ENCODE measurements at regions not wholly inside any gene's neighbourhood (a gene's known extent, or its start where the extent isn't known, plus 50 kb on each side); places are given as distances from the start of the nearest gene placed in this dataset.

GRCh38 chr3:76551739-76552138, 488.2 kb upstream of the ROBO2 start:
- H4K20me1 ChIP-seq (ENCODE audit: insufficient read depth), result no peaks in the 10 kb centered on the region
- H3K9ac ChIP-seq, result no peak overlapping the region
- no peaks in the 10 kb centered on the region for H3K27me3 ChIP-seq (ENCODE audit: insufficient read depth, low read depth)
- H3K4me1 ChIP-seq (ENCODE audit: low read depth, poor library complexity, severe bottlenecking), result no peaks in the 10 kb centered on the region
- no peak overlapping the region for H3K4me3 ChIP-seq (IDR thresholded peaks at IDR 0.05; ENCODE audit: insufficient read depth, low read depth, low read length)
- H3K4me2 ChIP-seq, result no peak overlapping the region
- no peaks in the 10 kb centered on the region for H3K79me2 ChIP-seq (ENCODE audit: insufficient read depth, low read depth)
- no peak for TF ChIP-seq CTCF (conservative IDR thresholded peaks at IDR 0.05; ENCODE audit: low read depth, low read length)
- H3K36me3 ChIP-seq (ENCODE audit: insufficient read depth), result no peaks in the 10 kb centered on the region
- no peak overlapping the region for H2AFZ ChIP-seq (ENCODE audit: low read depth)
- H3K27ac ChIP-seq, result no peak overlapping the region

GRCh38 chr3:76552653-76553052, 487.2 kb upstream of the ROBO2 start:
- no peaks in the 10 kb centered on the region for H3K36me3 ChIP-seq (ENCODE audit: insufficient read depth)
- no peak overlapping the region for H3K4me2 ChIP-seq
- no peak overlapping the region for H2AFZ ChIP-seq (ENCODE audit: low read depth)
- H3K79me2 ChIP-seq (ENCODE audit: insufficient read depth, low read depth), result no peaks in the 10 kb centered on the region
- no peaks in the 10 kb centered on the region for H3K27me3 ChIP-seq (ENCODE audit: insufficient read depth, low read depth)
- no peaks in the 10 kb centered on the region for H4K20me1 ChIP-seq (ENCODE audit: insufficient read depth)
- H3K9ac ChIP-seq, result no peak overlapping the region
- no peak overlapping the region for H3K4me3 ChIP-seq (IDR thresholded peaks at IDR 0.05; ENCODE audit: insufficient read depth, low read depth, low read length)
- TF ChIP-seq CTCF (conservative IDR thresholded peaks at IDR 0.05; ENCODE audit: low read depth, low read length), result no peak
- H3K27ac ChIP-seq, result no peak overlapping the region
- H3K4me1 ChIP-seq (ENCODE audit: low read depth, poor library complexity, severe bottlenecking), result no peaks in the 10 kb centered on the region

GRCh38 chr3:76554707-76555106, 485.2 kb upstream of the ROBO2 start:
- H2AFZ ChIP-seq (ENCODE audit: low read depth), result no peak overlapping the region
- no peaks in the 10 kb centered on the region for H3K79me2 ChIP-seq (ENCODE audit: insufficient read depth, low read depth)
- H3K4me2 ChIP-seq, result no peak overlapping the region
- H4K20me1 ChIP-seq (ENCODE audit: insufficient read depth), result no peaks in the 10 kb centered on the region
- no peak overlapping the region for H3K27ac ChIP-seq
- no peaks in the 10 kb centered on the region for H3K36me3 ChIP-seq (ENCODE audit: insufficient read depth)
- H3K4me3 ChIP-seq (IDR thresholded peaks at IDR 0.05; ENCODE audit: insufficient read depth, low read depth, low read length), result no peak overlapping the region
- TF ChIP-seq CTCF (conservative IDR thresholded peaks at IDR 0.05; ENCODE audit: low read depth, low read length), result no peak
- no peak overlapping the region for H3K9ac ChIP-seq
- H3K27me3 ChIP-seq (ENCODE audit: insufficient read depth, low read depth), result no peaks in the 10 kb centered on the region
- H3K4me1 ChIP-seq (ENCODE audit: low read depth, poor library complexity, severe bottlenecking), result no peaks in the 10 kb centered on the region

GRCh38 chr3:76561494-76562236, 478.2 kb upstream of the ROBO2 start:
- TF ChIP-seq CTCF (conservative IDR thresholded peaks at IDR 0.05; ENCODE audit: low read depth, low read length), result no peak
- Histone ChIP-seq H3K27ac (no peak overlapping the region), H2AFZ (ENCODE audit: low read depth) (no peak overlapping the region), H3K4me3 (IDR thresholded peaks at IDR 0.05; ENCODE audit: insufficient read depth, low read depth, low read length) (no peak overlapping the region), H3K4me2 (no peak overlapping the region), H3K27me3 (ENCODE audit: insufficient read depth, low read depth) (no peaks in the 10 kb centered on the region), H3K36me3 (ENCODE audit: insufficient read depth) (no peaks in the 10 kb centered on the region), H3K4me1 (ENCODE audit: low read depth, poor library complexity, severe bottlenecking) (no peaks in the 10 kb centered on the region), H3K9ac (no peak overlapping the region), H3K79me2 (ENCODE audit: insufficient read depth, low read depth) (no peaks in the 10 kb centered on the region), H4K20me1 (ENCODE audit: insufficient read depth) (no peaks in the 10 kb centered on the region)
